Epithelial cell of proximal tubule (primary cell): ENCODE measurements at regions not wholly inside any gene's neighbourhood (a gene's known extent, or its start where the extent isn't known, plus 50 kb on each side); places are given as distances from the start of the nearest gene placed in this dataset.

Experiments
- DNase-seq: peaks from one replicate; pipeline ENCODE4 v3.0.0-alpha.2; 2011; ENCODE audit warnings: low read depth
- H3K4me3 ChIP-seq: 2 replicates; pipeline ENCODE4 v1.5.1; 2011; ENCODE audit warnings: low read depth, mild to moderate bottlenecking, low read length
- TF ChIP-seq, protein P1 (sequence below): conservative IDR thresholded peaks from 2 replicates; pipeline ENCODE4 v1.5.1; 2012; ENCODE audit warnings: low read depth, mild to moderate bottlenecking, low read length

DNA sequence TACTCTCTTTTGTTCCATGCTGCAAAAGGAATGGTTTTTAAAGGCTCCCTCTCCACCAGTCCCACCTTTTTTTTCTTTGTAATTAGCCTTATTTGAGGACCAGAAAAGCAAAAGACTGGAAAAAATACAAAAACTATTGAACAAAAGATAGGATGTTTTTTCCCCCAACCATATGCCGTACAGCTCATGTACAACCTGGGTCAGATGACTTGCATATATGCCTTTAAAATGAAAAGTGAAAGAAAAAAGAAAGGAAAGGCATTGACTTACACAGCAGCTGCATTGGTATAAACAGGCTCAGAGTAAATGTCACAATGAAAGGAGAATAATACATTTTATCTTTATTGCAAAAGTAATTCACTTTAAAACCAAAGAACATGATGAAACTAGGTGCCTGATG lies 69.5 kb upstream of the CMC1 start:
- H3K4me3 ChIP-seq = no peak overlapping the region
- TF ChIP-seq, protein P1, sequence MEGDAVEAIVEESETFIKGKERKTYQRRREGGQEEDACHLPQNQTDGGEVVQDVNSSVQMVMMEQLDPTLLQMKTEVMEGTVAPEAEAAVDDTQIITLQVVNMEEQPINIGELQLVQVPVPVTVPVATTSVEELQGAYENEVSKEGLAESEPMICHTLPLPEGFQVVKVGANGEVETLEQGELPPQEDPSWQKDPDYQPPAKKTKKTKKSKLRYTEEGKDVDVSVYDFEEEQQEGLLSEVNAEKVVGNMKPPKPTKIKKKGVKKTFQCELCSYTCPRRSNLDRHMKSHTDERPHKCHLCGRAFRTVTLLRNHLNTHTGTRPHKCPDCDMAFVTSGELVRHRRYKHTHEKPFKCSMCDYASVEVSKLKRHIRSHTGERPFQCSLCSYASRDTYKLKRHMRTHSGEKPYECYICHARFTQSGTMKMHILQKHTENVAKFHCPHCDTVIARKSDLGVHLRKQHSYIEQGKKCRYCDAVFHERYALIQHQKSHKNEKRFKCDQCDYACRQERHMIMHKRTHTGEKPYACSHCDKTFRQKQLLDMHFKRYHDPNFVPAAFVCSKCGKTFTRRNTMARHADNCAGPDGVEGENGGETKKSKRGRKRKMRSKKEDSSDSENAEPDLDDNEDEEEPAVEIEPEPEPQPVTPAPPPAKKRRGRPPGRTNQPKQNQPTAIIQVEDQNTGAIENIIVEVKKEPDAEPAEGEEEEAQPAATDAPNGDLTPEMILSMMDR = no peak
- DNase-seq = no peak

DNA sequence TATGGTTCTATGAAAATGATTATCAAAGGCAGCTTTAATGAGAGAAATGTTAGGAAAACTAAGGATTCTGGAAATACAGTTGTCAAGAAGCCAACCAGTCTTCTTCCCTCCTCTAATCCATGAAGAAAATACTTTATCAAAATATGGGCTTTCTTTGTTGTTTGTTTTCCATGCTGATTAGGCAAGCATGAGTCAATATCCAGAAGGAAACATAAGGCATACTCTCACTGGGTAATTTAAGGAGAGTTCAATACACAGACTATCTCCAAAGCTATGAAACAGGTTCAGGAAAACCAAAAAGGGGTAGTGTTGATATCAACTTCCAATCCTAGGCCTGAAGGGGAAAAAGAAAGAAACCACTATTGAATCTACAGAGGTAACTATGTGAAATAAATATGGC lies 68.7 kb upstream of the CMC1 start:
- TF ChIP-seq, protein P1 = no peak
- H3K4me3 ChIP-seq = no peak overlapping the region
- no peak for DNase-seq

DNA sequence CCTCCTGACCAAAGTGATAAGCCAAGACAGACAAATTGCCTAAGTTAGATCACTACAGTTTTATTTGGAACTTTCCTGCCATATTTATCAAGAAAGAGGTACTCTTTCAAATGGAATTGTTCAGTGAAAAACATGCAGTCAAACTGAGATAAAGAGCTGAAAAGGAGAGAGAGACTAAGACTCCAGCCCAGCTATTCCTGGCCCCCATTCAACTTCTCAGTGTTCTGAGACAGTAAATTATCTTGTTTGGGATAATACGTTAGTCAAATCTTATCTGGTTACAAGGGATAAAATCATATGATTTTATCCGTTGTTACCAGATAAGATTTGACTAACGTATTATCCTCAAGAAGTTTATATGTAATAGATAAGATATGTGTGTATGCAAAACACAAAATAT lies 67.6 kb upstream of the CMC1 start:
- no peak for DNase-seq
- H3K4me3 ChIP-seq = no peak overlapping the region
- TF ChIP-seq, protein P1 = no peak

DNA sequence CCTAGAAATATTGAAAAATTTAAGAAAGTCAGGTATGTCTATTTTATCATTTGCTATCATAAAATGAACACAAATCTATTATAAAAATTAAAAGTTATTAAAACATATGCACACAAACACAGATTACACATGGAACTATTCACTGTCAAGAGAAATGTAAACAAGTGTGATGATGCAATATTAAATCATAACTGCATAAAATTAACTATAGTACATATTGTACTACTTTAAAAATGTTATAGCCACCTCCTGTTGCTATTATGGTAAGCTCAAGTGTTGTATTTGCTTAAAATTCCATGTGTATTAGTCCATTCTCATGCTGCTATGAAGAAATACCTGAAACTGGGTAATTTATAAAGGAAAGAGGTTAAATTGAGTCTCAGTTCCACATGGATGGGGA lies 54.7 kb upstream of the CMC1 start:
- no peak overlapping the region for H3K4me3 ChIP-seq
- no peak for DNase-seq
- TF ChIP-seq, protein P1 = no peak

DNA sequence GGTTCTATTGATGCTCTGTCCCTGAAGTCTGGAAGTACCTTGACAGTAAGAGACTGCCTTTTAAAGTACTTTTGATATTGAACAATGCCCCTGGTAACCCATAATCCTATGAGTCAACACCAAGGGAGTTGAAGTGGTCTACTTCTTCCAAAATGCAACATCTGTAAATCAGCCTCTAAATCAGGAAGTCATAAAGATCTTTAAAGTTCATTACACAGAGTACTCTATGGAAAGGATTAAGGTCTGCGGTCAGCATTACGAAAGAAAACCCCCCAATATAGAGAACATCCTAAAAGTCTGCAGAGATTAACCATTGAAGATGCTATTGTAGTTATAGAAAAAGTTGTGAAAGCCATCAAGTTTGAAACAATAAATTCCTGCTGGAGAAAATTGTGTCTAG lies 52.7 kb upstream of the CMC1 start:
- no peak overlapping the region for H3K4me3 ChIP-seq
- TF ChIP-seq, protein P1 = no peak
- DNase-seq = no peak

DNA sequence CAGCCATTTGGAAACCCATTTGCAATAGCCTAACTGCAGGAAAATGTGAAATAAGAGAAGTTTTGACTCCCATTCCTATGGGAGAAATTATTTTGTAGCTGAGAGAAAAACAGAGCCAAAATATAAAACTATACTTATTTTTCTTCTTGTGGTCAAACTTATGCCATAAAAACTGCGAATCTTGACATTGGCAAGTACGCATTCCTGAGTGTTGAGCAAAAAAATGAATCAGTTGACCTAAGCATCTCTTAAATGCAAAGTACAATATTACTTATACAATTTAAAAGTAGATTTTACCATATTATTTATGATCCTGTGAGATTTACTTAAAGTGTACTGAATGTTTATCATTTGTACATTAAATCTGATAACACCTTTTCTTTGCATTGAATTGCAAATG lies 50.1 kb upstream of the CMC1 start:
- no peak for DNase-seq
- no peak overlapping the region for H3K4me3 ChIP-seq
- TF ChIP-seq, protein P1 = no peak
